ENCODE measurements at regions not wholly inside any gene's neighbourhood (a gene's known extent, or its start where the extent isn't known, plus 50 kb on each side); places are given as distances from the start of the nearest gene placed in this dataset.

DNA sequence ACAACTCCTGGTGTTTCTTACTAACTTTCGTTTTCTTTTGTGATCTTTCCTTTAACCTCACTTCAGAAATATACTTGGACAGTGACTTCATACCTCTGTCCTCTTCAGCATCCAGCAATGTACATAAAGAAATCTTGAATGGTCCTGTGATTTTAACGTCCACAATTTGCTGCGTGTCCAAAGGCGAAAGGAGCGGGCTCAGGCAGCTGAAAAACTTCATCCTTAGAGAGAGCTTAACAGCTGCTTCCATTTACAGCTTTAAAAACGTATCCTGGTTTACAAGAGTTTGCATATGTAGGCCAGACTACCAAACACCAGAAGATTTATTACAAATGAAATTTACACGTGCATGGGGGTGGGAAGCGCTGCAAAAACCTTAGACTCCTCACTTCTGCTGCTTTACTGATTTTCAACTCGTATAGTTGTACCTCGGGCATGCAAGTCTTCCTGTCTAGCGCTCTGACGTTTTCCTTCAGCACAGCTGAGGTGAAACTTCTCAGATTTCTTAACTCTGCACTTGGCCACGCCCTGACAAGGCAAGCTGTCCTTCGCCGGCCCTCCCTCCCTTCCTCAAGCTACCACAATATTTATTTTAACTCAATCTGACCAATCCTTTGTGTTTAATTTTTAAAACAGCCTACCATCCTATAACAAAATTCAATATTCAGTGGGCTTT is 406.4 kb downstream of the FAM47A start:
- DNase-seq = no peak

DNA sequence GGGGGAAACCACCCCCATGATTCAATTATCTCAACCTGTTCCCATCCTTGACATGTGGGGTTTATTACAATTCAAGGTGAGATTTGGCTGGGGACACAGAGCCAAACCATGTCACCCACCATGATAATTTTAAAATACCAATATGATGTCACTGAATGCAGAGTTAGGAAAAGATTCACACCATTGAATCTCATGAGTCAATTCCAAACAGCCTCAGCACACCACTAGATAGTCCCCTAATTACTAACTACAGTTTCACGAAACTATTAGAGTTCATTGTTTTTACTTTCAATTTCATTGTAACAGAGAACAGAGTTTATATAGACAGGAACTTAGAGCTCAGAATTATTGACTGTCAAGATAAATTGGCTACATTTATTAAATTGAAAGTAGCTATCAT is 410.2 kb downstream of the FAM47A start:
- no peak for DNase-seq

DNA sequence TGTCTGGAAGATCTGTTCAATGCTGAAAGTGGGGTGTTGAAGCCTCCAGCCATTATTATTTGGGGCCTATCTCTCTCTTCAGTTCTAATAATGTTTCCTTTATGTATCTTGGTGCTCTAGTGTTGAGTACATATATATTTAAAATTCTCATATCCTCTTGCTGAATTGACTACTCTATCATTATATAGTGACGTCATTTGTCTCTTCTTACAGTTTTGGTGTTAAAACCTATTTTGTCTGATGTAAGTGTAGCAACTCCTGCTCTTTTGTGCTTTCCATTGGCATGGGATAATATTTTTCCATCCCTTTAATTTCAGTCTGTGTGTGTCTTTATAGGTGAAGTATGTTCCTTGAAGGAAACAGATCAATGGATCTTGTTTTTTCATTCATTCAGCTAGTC is 446.0 kb downstream of the FAM47A start:
- DNase-seq = no peak
